Skeletal muscle satellite cell (primary cell): ENCODE measurements at regions not wholly inside any gene's neighbourhood (a gene's known extent, or its start where the extent isn't known, plus 50 kb on each side); places are given as distances from the start of the nearest gene placed in this dataset.
"Not testable (repeated sequence)": the region's sequence is repeated elsewhere in the genome, so short reads cannot be mapped to it uniquely, and the experiment has no call there.

Source experiments
- H3K27me3 ChIP-seq: 2 replicates; pipeline ENCODE4 v1.7.0; 2013; ENCODE audit warnings: low read length; ENCODE audit not compliant: control insufficient read depth, insufficient read depth
- H3K36me3 ChIP-seq: 2 replicates; pipeline ENCODE4 v1.7.0; 2013; ENCODE audit warnings: mild to moderate bottlenecking, control low read depth, low read length; ENCODE audit not compliant: insufficient read depth
- H3K4me1 ChIP-seq: 2 replicates; pipeline ENCODE4 v1.7.0; 2013; ENCODE audit warnings: low read length; ENCODE audit not compliant: control insufficient read depth, insufficient read depth
- H3K4me2 ChIP-seq: 2 replicates; pipeline ENCODE4 v1.7.0; 2013; ENCODE audit warnings: mild to moderate bottlenecking, low read length
- H3K4me3 ChIP-seq: 2 replicates; pipeline ENCODE4 v1.7.0; 2013; ENCODE audit warnings: low read length
- H3K9ac ChIP-seq: 2 replicates; pipeline ENCODE4 v1.7.0; 2013; ENCODE audit warnings: mild to moderate bottlenecking, low read depth, low read length, moderate library complexity
- H3K9me3 ChIP-seq: replicated peaks from 2 replicates; pipeline ENCODE4 v1.7.0; 2013; ENCODE audit warnings: mild to moderate bottlenecking, control low read depth, low read length

- Histone ChIP-seq H3K9me3 (no peaks in the 10 kb centered on the region), H3K4me1 (no peaks in the 10 kb centered on the region), H3K36me3 (no peaks in the 10 kb centered on the region), H3K4me3 (no peak overlapping the region), H3K4me2 (no peak overlapping the region), H3K9ac (no peak overlapping the region), H3K27me3 (no peaks in the 10 kb centered on the region)
Measured at GRCh38 chr1:58968360-58968952, 184.6 kb upstream of the JUN start.

GRCh38 chr1:58969176-58969575 is 185.3 kb upstream of the JUN start:
- H3K9me3 ChIP-seq, H3K4me3 ChIP-seq, H3K4me2 ChIP-seq, H3K4me1 ChIP-seq, H3K36me3 ChIP-seq, H3K27me3 ChIP-seq, H3K9ac ChIP-seq: not testable (repeated sequence)

GRCh38 chr1:58971629-58972140 is 187.8 kb upstream of the JUN start:
- no peaks in the 10 kb centered on the region for H3K4me1 ChIP-seq
- no peak overlapping the region for H3K4me3 ChIP-seq
- H3K9ac ChIP-seq: no peak overlapping the region
- no peaks in the 10 kb centered on the region for H3K9me3 ChIP-seq
- H3K27me3 ChIP-seq: no peaks in the 10 kb centered on the region
- no peak overlapping the region for H3K4me2 ChIP-seq
- H3K36me3 ChIP-seq: no peaks in the 10 kb centered on the region

- H3K27me3 ChIP-seq: no peaks in the 10 kb centered on the region
- H3K9ac ChIP-seq: no peak overlapping the region
- no peaks in the 10 kb centered on the region for H3K4me1 ChIP-seq
- H3K4me3 ChIP-seq: no peak overlapping the region
- H3K4me2 ChIP-seq: no peak overlapping the region
- no peaks in the 10 kb centered on the region for H3K9me3 ChIP-seq
- H3K36me3 ChIP-seq: no peaks in the 10 kb centered on the region
Measured at GRCh38 chr1:58975888-58976287, 192.0 kb upstream of the JUN start.

- H3K4me3 ChIP-seq: no peak overlapping the region
- no peaks in the 10 kb centered on the region for H3K27me3 ChIP-seq
- H3K36me3 ChIP-seq: no peaks in the 10 kb centered on the region
- H3K9ac ChIP-seq: no peak overlapping the region
- H3K4me1 ChIP-seq: no peaks in the 10 kb centered on the region
- no peak overlapping the region for H3K4me2 ChIP-seq
- no peaks in the 10 kb centered on the region for H3K9me3 ChIP-seq
Measured at GRCh38 chr1:58976294-58976693, 192.4 kb upstream of the JUN start.

- no peaks in the 10 kb centered on the region for H3K27me3 ChIP-seq
Measured at GRCh38 chr1:58977598-58977997, 193.8 kb upstream of the JUN start.

GRCh38 chr1:58978096-58978495 is 194.2 kb upstream of the JUN start:
- Histone ChIP-seq H3K4me3 (no peak overlapping the region), H3K36me3 (no peaks in the 10 kb centered on the region), H3K4me2 (no peak overlapping the region), H3K4me1 (peaks cover 9% of the 10 kb centered on the region), H3K27me3 (no peaks in the 10 kb centered on the region), H3K9me3 (no peaks in the 10 kb centered on the region), H3K9ac (no peak overlapping the region)

More at GRCh38 chr1:58977598-58977997, 193.8 kb upstream of the JUN start:
- Histone ChIP-seq H3K4me2 (no peak overlapping the region), H3K36me3 (no peaks in the 10 kb centered on the region), H3K9ac (no peak overlapping the region), H3K4me1 (peaks cover 4% of the 10 kb centered on the region), H3K9me3 (no peaks in the 10 kb centered on the region), H3K4me3 (no peak overlapping the region)

- no peak overlapping the region for H3K9ac ChIP-seq
- no peak overlapping the region for H3K4me3 ChIP-seq
- H3K4me2 ChIP-seq: no peak overlapping the region
- no peaks in the 10 kb centered on the region for H3K27me3 ChIP-seq
- peaks cover 15% of the 10 kb centered on the region for H3K4me1 ChIP-seq
- no peaks in the 10 kb centered on the region for H3K9me3 ChIP-seq
- no peaks in the 10 kb centered on the region for H3K36me3 ChIP-seq
Measured at GRCh38 chr1:58979086-58979485, 195.2 kb upstream of the JUN start.

GRCh38 chr1:58979677-58980076 is 195.8 kb upstream of the JUN start:
- H3K9me3 ChIP-seq: no peaks in the 10 kb centered on the region
- no peak overlapping the region for H3K9ac ChIP-seq
- no peak overlapping the region for H3K4me3 ChIP-seq
- H3K27me3 ChIP-seq: no peaks in the 10 kb centered on the region
- H3K4me1 ChIP-seq: peaks cover 15% of the 10 kb centered on the region
- H3K36me3 ChIP-seq: no peaks in the 10 kb centered on the region
- no peak overlapping the region for H3K4me2 ChIP-seq

GRCh38 chr1:58981392-58981791 is 197.5 kb upstream of the JUN start:
- Histone ChIP-seq H3K9me3 (no peaks in the 10 kb centered on the region), H3K9ac (no peak overlapping the region), H3K4me1 (peaks cover 15% of the 10 kb centered on the region), H3K36me3 (no peaks in the 10 kb centered on the region), H3K4me2 (no peak overlapping the region), H3K4me3 (no peak overlapping the region), H3K27me3 (no peaks in the 10 kb centered on the region)

GRCh38 chr1:58982259-58982998 is 198.6 kb upstream of the JUN start:
- no peaks in the 10 kb centered on the region for H3K9me3 ChIP-seq
- no peaks in the 10 kb centered on the region for H3K36me3 ChIP-seq
- no peak overlapping the region for H3K4me2 ChIP-seq
- no peak overlapping the region for H3K9ac ChIP-seq
- no peak overlapping the region for H3K4me3 ChIP-seq
- H3K4me1 ChIP-seq: peaks cover 15% of the 10 kb centered on the region
- no peaks in the 10 kb centered on the region for H3K27me3 ChIP-seq

GRCh38 chr1:58983162-58983561 is 199.3 kb upstream of the JUN start:
- Histone ChIP-seq H3K9me3 (no peaks in the 10 kb centered on the region), H3K4me1 (peaks cover 15% of the 10 kb centered on the region), H3K9ac (no peak overlapping the region), H3K4me2 (no peak overlapping the region), H3K27me3 (no peaks in the 10 kb centered on the region), H3K4me3 (no peak overlapping the region), H3K36me3 (no peaks in the 10 kb centered on the region)
